Fibroblast of peridontal ligament (primary cell): ENCODE measurements at regions not wholly inside any gene's neighbourhood (a gene's known extent, or its start where the extent isn't known, plus 50 kb on each side); places are given as distances from the start of the nearest gene placed in this dataset.
"Not testable (repeated sequence)": the region's sequence is repeated elsewhere in the genome, so short reads cannot be mapped to it uniquely, and the experiment has no call there.

Experiments
- DNase-seq: peaks from one replicate; pipeline ENCODE4 v3.0.0-alpha.2; 2010; ENCODE audit errors: extremely low read depth

GRCh38 chr5:120919017-120919416, 454.9 kb downstream of the PRR16 start:
- DNase-seq: no peak

- DNase-seq: no peak
Measured at GRCh38 chr5:120923026-120923425, 458.9 kb downstream of the PRR16 start.

- DNase-seq: no peak
Measured at GRCh38 chr5:120926471-120926870, 462.4 kb downstream of the PRR16 start.

- DNase-seq: no peak
Measured at GRCh38 chr5:120927950-120928530, 463.9 kb downstream of the PRR16 start.

GRCh38 chr5:120932480-120932879, 468.4 kb downstream of the PRR16 start:
- DNase-seq: no peak

DNA sequence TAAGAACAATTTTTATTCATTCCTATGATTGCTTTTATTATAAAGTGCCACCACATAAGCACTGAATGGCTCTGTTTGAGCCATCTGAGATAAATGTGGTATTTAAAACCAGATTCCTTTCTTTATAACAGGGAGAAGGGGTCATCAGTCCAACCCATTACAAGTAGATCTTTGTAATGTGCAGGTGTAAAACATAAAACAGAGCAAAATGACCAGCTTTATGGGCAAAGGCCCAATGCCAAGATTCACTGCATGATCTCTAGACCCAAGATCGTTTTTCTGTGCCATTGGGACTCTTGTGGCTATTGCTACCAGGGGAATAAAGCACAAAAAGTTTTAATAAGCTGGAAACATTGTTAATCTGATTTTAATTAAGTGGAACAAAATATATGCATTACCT, 469.9 kb downstream of the PRR16 start:
- no peak for DNase-seq

DNA sequence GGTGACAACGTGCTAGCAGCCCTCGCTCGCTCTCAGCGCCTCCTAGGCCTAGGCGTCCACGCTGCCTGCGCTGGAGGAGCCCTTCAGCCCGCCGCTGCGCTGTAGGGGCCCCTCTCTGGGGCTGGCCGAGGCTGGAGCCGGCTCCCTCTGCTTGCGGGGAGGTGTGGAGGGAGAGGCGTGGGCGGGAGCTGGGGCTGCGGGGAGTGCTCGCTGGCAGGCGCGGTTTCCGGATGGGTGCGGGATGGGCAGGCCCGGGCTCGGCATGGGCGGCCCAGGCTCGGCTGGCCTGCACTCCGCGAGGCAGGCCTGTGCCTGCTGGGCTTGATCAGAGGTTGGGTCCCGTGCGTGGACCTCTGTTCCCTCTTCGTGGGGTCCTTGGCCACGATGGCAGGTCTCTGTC, 472.6 kb downstream of the PRR16 start:
- no peak for DNase-seq

DNA sequence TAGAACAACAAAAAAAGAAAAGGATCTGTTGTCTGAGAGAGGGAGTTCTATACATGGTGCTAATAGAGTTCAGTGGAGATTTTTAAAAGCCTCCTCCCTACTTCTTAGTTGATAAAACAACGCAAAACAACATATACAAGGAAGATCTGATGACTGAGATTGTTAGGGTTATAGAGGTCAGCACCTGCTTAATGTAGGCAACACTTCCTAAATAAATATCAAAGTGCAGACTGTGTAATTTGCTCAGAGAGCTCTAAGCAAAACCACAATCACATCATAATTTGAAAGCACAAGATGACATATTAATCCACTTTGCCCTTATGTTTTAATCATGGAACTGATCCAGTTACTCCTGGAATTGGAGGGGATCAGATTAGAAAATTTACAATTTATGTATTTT, 474.5 kb downstream of the PRR16 start:
- no peak for DNase-seq

DNA sequence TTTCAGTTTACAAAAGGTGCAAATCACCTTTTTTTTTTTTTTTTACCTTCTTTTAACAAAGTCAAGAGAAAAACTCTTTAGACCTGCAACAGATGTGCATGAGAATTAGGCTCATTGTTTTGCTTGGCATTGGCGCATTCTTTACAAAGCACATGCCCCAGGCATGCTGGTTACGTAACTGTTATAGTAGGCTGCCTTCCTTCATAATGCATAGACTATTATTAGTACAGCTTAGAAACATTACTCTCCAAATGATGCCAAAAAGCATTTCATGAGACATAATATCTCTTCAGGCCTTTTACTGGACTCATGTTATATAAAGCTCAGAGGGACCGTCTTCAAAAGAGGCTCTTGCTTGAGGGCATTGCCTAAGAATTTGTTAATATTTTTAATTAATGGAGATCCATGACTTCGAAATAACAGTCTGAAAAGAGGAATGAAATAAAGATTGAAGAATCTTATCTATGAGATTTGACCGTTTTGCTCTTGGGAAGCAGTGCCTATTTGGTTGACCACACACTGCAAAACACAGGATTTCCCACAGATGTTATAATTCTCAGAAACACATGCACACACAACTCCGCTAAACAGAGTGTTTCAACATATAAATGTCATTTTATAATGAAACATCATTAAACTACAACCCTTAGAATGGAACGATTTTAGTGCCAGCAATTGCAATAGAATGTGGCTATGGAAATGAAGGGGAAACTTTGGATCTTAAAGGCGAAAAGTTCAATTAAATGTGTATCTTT, 478.7 kb downstream of the PRR16 start:
- DNase-seq: peak; percentile 55

DNA sequence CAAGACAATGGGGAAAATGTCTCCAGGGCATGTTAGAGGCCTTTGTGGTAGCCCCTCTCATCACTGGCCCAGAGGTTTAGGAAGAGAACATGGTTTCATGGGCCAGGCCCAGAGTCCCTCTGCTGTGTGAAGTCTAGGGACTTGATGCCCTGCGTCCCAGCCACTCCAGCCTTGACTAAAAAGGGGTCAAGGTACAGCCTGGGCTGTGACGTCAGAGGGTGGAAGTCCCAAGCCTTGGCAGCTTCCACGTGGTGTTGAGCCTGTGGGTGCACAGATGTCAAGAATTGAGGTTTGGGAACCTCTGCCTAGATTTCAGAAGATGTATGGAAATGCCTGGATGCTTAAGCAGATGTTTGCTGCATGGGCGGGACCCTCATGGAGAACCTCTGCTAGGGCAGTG, 485.5 kb downstream of the PRR16 start:
- DNase-seq: not testable (repeated sequence)

DNA sequence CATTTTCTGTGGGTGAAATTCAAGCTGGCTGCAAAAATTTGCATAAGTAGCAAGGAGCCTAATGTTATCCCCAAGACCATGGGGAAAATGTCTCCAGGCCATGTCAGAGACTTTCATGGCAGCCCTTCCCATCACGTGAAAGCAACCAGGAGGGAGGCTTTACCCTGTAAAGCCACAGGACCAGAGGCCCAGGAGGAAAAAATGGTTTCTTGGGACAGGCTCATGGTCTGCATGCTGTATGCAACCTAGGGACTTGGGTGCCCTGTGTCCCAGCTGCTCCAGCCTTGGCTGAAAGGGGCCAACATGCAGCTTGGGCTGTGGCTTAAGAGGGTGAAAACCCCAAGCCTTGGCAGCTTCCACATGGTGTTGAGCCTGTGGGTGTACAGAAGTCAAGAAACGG, 489.3 kb downstream of the PRR16 start:
- DNase-seq: not testable (repeated sequence)

- no peak for DNase-seq
Measured at GRCh38 chr5:120954255-120954654, 490.2 kb downstream of the PRR16 start.

DNA sequence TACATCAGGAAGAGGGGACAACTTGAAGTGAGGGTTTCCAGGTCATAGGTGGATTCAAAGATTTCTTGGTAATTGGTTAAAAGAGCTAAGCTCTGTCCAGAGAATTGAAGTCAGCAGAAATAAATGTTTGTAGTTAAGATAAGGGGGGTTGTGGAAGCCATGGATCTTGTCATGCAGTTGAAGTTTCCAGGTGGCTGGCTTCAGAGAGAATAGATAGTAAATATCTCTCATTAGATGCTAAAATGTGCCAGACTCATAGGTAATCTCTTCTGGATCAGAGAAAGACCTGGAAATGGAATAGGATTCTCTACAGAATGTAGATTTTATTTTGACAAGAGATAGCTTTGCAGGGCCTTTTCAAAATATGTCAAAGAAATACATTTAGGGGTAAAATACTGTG, 491.7 kb downstream of the PRR16 start:
- DNase-seq: no peak

DNA sequence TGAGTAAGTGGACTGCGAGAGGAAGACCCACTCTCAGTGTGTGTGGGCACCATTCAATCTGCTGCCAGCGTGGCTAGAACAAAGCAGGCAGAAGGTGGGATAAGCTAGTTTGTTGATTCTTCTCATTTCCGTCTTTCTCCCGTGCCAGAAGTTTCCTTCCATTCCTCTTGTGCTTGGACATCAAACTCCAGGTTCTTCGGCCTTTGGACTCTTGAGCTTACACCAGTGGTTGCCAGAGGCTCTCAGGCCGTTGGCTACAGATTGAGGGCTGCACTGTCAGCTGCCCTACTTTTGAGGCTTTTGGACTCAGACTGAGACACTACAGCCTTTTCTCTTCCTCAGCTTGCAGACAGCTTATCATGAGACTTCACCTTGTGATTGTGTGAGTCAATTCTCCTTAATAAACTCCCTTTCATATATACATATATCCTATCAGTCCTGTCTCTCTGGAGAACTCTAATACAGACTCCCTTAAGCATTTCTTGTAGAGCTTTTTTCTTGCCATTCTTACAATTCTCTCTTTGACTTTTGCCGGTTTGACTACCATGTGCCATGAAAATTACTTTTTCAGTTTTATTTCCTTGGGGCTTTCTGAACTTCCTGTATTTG, 494.9 kb downstream of the PRR16 start:
- no peak for DNase-seq

DNA sequence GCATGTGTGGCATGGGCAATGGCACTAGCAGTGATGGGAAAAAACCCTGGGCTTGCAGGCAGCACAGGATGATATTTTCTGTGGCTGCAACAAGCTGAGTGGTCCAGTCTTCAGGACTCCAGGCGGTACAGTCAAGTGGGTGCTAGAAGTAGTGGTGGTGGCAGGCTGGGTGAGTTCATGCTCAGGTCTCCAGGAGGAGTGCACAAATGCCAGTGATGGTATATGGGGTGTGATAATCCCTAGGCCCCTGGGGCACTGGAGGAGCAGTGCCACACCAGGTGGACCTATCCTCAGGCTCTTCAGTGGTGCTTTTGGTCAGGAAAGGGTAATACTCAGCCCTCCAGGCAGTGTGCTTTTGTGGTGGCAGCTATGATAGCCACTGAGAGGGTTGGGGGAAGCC, 496.4 kb downstream of the PRR16 start:
- no peak for DNase-seq

GRCh38 chr5:120967366-120967765, 503.3 kb downstream of the PRR16 start:
- DNase-seq: no peak

- no peak for DNase-seq
Measured at GRCh38 chr5:120974690-120975089, 510.6 kb downstream of the PRR16 start.

- DNase-seq: no peak
Measured at GRCh38 chr5:120982351-120982750, 518.3 kb downstream of the PRR16 start.

GRCh38 chr5:120985526-120985925, 521.4 kb downstream of the PRR16 start:
- DNase-seq: no peak

DNA sequence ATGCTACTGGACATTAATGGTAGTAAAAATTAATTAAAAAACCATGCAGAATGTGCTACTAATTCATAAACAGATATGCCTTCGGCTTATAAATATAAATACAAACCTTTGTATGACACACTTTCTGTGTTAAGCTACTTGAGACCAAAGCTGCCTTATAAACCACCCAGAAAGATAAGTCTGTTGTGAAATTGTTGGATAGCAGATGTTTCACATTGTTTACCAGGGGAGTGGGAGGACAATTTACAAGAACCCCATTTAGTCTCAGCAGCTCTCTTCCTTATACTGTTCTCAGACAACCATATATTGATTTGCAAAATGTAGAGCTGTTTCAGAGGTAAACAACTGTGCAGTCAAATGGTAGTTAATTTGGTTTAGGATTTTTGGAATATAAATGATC, 524.4 kb downstream of the PRR16 start:
- DNase-seq: no peak

DNA sequence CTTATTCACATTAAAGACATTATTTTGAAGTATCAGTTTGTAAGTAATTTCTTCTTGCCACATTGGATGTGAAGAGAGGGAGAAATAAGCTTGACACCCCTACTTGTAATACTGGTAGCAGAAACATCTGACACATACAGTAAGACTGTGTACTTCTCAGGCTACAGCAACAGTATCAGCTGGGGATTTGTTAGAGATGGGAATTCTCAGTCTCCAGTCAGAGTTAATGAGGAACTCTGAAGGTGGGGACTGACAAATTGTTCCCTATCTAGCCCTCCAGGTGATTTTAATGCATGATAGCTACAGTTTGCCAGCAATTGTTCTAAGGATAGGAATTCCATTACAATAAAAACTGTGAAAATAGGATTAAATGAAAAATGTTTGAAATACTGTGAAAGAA, 524.8 kb downstream of the PRR16 start:
- no peak for DNase-seq

GRCh38 chr5:120991569-120991968, 527.5 kb downstream of the PRR16 start:
- DNase-seq: no peak

DNA sequence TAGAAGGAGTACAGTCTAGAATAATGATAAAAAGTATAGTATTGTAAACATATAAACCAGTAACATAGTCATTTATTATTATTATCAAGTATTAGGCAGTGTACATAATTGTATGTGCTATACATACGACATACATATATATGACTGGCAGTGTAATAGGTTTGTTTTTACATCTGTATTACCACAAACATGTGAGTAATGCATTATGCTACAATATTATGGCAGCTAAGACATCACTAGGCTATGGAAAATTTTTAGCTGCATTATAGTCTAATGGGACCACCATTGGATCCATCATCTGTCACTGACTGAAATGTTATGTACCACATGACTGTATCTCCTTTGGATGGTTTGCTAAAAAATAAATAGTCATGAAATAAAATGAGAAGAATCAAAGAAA, 530.0 kb downstream of the PRR16 start:
- DNase-seq: no peak
